GM21825 (cell line): ENCODE measurements at regions not wholly inside any gene's neighbourhood (a gene's known extent, or its start where the extent isn't known, plus 50 kb on each side); places are given as distances from the start of the nearest gene placed in this dataset.

Experiments used
- ATAC-seq: cut with Tn5 transposase; IDR thresholded peaks from one replicate; pipeline ENCODE4 v1.9.1; 2021; ENCODE audit warnings: mild to moderate bottlenecking, moderate library complexity; ENCODE audit not compliant: unreplicated experiment

DNA sequence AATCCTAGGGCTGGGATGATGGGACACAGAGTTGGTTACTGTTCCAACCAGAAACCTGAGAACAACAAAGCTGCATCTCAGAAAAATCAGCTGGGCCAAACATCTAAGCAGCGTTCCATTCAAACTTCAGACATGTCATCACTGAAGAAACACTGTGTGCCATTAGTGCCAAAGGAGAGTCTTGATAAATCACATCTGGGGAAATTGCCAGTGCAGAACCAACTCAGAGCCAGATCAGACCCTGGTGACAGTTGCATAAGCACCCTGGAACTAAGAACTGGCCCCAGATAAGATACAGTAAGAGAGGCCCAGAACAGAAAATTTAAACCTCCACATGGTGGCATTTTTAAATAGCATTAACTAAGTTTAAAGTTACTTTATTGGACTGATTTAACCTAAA lies 482.8 kb downstream of the PRKD1 start:
- ATAC-seq: no peak

DNA sequence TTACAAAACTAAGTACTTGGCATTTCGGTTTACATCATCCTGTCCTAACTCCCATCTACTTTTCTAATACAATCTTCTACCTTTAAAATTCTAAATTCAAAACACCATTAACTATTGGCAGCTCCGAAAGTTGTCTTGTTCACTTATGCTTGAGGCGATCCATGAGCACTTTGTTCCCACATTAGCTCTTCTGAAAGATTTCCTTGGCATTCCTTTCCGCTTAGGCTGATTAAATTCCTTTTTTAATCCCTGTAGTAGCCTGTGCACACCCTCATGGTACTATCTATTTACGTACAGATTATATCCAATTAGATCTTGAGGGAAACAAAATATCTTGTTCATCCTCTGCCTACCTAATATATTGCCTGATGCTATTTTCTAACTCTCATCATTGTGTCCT lies 480.7 kb downstream of the PRKD1 start:
- ATAC-seq: no peak

DNA sequence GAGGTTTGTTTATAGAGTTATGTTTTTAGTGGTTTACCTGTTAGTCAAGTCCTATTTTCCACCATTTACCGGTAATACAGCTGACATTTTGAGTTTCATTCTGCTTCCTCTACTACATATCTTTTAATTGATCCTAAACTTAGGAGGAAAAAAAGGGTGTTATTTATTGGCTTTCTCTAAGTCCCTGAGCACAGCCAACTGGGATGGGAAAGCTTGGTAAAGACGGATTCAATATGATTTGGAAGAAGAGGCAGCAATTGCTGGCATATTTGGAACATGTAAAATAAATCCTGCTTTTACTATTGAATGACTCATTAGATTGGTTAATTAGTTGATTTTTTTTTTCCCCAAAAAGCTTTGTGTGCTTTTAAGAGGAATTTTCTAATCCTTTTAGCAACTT lies 475.7 kb downstream of the PRKD1 start:
- ATAC-seq: no peak

DNA sequence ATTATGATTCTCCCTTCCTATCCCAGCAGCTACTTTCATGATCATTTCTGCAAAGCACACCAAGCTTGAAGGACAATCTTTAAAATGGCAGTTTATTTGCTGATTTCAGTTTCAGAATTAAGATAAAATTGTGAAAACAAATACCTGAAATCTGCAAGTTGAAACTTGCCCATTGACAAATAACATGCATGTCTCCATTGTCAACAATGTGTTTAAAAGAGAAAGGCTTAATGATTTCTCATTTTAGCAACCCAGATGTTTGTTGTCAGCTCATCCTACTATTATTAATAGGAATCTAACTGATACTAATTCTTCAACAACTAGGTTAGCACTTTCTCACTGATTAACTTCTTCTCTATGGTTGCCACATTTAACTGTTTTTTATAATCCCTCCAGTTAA lies 474.6 kb downstream of the PRKD1 start:
- no peak for ATAC-seq

DNA sequence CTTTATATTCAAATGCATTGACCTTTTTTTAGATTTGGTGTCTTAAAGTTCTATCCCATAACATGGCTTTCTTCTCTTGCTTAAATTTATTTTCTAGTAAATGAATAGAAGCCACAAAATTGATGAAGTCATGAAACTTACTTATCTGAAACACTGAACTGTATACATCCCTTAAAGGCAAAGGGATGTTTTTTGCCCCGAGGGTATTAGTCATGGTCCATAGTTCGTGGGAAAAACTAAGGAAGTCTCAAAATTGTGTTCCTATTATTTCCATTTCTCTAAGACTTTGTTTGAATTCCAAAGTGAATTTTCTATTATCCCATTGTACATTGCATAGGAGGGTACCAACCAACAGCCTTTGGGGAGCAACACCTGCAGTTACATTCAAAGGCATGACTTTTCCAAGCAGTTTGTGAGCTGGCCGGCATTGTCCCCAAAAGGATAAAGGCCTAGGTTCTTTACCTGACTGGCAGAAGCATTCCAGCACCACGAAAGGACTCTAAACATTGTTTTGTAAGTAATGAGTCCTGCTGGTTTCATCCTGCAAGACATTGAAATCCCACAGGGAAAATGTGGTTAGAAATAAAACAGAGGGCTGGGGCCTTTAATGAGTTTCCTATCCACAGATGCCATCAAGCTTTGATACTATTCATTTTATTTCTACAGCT lies 473.5 kb downstream of the PRKD1 start:
- no peak for ATAC-seq

DNA sequence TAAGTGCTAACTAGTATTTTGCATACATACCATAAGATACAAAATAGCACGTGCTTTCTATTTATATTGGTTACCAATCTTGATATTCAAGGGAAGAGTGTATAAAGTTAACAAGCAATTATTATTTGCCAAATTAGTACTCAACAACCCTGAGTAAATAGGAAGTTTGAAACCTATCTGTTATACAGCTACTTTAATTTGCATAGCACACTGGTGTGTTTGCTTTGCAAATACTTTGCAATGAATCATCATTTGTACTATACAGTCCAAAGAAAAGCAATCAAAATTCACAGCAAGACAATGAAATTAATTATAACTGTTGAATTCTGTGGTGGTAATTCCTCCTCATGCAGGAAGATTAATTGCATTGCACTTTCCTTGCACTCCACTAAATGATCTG lies 469.1 kb downstream of the PRKD1 start:
- no peak for ATAC-seq

DNA sequence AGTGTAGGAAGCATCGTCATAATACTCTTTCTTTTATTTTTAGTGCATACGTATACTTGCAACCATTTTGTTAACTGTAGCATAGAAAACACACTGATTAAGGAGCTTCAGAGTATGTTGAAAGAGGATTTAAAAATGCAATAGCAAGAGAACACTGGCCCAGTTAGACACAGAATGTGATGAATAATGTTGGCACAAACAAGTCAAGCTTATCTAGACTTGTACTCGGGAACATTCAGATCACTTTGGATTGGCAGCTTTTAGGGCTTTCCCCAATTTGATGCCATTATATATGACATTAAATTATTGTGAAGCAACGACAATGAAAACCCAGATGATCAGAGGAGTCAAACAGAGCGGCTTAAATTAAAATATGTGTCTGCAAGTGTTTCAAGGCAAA lies 468.1 kb downstream of the PRKD1 start:
- ATAC-seq: no peak

DNA sequence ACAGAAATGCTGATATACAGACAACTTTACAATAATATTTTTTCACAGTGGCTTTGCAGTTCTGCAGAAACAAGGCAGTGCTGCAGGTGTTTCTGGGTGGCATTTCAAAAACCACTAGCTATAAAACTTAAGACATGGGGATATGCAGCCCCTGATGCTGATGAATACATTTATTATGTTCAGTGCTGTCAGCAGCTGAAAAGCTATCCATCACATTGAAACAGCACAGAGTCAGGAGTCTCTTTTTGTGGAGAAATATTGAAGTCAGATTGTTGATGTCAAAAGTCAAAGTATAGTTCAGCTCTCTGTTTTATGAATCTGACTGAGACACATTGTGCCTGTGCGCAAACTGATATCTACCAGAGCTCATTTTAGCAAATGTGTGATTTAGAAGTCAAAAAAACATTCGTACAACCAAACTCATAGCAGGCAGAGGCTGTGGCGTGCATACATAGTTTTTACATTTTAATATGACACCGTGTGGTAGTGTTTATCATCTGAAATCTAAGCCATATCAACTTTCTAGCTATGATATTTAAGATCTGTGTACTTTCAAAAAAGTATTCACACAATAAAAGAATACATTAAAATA lies 467.6 kb downstream of the PRKD1 start:
- ATAC-seq: no peak

DNA sequence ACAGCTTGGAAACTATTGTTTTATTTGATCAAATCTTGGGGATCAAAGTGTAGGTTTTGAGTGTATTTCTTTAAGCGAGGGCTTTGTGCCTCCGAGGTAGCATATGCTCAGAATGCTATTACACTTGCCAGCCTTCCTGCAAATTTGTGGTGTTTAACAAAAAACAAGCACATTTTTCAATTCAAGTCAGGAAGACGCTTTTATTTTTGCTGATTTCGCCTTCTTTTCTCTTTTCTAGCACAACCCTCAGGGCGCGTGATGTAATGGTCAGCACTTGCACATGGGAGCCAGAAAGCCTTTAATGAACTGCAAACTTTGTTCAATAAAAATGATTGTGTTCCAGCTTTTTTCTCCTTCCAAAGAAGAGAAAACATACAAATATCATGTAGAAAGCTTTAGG lies 466.5 kb downstream of the PRKD1 start:
- no peak for ATAC-seq

DNA sequence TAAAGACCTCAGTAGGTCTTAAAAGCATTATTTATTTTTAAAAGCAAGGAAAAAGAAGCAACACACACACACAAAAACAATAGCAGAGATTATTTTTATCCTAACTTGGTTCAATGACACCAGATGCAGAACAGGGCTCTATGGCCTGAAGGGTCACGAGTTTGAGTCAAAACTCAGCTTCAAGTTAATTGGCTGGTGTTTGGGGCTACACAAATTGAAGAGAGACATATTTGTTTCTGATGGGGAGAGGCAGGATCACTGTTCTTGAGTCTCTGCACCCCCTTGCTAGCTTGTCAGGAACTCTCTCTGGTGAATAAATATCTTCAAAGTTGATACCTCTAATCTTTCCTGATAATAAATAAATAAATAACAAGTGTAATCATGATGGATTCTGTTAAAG lies 466.1 kb downstream of the PRKD1 start:
- ATAC-seq: no peak

DNA sequence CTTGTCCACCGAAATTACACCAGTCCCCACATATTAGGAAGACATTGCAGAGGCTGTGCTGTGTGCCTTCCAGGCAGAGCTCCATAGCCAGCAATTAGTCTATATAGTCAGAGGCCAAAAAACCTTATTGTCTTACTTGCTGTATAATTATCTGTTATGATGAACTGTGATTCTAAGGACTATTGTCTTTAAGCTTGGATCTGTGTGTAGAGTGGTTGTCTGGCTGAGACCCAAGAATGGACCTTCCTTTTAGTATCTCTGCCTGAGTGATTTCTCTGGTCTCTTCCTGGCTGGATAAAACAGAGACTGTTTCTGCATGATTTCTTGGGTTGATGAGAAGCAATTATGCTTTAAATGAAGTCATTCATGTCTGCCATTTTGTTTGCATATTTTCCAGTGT lies 465.3 kb downstream of the PRKD1 start:
- ATAC-seq: no peak

DNA sequence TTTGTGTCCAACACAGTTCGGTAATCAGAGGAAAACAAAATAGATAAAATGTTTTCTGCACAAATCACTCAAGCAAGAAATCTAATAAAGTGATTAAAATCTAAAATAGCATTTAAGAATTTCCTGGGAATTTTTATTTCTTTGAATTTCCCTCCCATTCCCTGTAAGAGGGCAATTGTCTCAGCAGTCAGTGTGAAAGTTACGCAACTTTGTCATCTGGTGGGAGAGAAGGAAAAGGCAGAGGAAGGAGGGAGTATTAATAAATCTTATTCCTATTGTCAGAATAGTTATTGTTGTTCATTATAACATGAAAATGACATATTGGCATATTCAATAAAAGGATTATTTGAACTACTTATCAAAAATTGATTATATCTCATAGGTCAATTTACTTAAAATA lies 464.9 kb downstream of the PRKD1 start:
- ATAC-seq: no peak

DNA sequence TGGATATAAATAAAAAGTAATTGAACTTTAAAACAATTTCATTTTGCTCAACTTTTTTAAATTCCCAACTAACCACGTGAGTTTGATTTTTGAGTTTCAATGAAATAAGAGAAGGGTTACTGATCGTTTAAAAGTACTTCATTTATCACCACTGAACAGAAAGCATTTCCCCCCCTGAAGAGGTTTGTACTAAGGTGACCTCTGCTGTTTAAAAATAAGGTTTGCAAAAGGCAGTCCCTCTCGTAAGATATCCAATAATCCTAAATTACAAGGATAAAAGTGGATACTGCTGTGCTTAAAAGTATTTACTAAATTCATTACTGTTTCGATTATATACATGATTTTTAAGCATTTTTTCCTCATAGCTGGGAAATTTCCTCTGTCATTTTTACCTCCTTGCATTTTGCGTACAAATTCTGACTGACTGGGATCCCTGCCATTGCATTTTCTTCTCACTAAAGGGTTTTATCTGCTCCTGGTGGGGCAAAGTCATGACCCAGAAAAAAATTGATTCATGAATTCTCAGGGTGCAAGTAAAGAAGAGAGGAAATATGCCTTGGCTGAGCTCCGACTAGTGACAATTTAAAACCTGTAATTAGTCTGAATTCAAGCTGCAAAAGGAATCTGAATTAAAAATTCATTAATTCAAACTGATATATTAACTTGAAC lies 463.8 kb downstream of the PRKD1 start:
- no peak for ATAC-seq

DNA sequence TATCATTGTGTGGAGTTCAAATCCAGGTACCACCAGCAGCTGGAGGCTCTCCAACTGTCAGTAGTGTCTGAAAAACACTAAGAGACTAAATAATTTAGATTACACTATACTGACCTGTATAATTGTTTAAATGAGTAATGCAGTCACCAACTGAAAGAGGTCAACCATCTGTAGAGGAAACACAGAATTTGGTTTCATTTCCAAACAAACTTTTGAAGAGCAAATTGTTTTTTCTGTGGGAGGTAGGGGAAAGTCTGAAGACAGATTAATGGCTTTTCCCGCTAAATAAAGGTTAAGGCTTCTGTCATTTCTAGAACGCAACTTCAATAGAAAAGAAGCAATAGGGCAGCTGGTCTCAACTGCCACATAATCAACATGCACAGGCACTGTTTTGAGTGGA lies 462.6 kb downstream of the PRKD1 start:
- ATAC-seq: no peak

DNA sequence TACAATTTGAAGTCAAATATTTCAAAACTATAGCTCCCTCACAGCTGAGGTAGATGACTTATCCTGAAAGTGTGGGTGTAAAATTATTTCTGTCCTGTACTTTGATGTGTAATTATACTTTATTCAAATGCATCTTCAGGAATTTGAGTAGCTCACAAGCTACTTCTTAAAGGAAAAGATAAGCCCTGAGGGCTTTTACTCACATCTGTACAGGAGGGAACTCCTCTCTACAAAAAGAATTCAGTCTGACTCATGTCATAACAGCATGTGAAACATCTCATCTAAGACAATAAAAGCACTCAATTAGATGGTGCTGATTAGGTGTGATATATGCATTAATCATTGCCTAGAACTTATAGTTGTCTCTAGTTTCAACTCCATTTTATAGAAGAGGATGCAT lies 452.0 kb downstream of the PRKD1 start:
- ATAC-seq: no peak

DNA sequence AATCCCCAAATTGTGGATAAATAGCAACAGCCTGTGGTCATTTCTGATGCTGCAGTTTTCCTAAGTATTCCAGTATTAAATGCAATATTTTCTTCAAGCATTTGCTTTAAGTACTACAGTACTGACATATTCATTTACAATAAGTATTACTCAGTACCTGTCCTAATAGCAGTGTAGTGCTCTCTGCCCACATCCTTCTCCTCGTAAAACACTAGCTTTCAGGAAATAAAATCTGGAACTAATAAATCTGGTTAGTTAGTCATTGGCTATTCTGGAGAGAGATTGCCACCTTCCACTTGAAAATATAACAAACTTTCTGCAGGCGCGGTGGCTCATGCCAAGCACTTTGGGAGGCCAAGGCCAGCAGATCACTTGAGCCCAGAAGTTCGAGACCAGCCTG lies 441.5 kb downstream of the PRKD1 start:
- ATAC-seq: no peak

DNA sequence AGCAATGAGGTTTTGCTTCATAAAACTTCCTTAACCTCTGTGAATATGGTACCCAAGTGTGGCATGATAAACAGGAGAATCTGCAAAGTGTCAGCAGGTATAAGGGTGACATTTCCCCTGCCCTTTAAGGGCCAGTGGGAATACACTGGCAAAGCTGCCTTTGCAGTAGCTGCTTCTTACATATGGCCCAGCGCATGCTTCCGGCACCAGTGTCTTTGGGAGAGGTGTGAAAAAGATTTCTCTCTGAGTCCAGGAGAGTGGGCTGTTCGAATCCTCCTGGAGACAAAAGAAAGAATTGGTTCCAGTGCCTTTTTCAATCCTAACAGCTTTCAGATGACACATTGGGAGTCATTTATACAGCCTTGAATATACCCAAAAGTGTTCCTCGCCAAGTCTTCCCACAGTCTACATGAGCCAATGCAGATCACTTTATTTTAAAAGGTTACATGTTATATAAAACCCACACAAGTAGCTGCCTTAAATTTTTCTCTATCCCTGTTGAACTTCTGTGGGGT lies 437.7 kb downstream of the PRKD1 start:
- no peak for ATAC-seq

DNA sequence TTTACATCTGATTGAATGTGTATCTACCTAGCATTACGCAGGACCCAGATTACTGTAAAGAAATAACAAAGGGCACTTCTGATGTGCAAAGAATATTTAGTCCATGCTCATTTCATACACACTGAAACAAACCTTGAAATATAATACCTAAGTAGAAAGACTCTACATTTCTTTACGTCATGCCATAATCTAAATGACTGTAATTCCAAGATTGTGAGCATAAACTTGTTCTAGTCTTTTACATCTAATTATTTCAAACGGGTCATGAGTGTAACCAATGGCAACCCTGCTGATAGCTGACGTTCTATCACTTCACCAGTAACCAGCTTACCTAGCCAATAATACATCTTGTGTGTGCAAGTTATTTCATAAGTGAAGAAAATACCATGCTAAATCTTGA lies 433.8 kb downstream of the PRKD1 start:
- ATAC-seq: no peak

DNA sequence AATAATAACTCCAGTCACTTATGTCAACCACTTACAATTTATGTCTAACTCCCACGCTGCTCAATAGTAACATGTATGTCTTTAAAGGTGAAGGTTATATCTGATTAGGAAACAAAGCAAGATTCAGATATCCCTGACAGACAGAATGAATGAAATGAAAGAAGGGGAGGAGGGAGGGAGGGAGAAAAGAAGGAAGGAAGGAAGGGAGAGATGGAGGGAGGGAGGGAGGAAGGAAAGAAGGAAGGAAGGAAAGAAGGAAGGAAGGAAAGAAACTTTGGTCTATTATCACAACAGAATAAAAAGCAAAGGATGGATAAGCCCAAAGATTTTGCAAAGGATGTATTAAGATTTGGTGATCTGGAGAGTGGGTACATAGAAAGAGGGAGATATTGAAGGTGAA lies 433.3 kb downstream of the PRKD1 start:
- no peak for ATAC-seq

DNA sequence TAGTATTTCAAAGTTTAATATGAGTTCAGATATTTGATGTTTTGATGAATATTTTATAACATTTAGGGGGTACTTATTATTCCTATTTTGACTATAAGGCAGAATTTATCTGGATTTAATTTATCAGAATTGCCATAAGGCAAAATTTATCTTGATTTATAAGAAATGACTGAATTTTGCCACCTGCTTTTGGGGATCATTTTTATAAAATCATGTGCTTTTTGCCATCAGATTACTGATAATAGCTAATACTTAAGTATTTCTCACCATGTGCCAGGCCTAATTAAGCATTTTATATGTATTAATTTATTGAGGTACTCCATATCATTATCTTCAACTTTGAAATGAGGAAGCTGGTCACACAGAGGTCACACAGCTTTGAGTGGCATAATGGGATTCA lies 423.7 kb downstream of the PRKD1 start:
- no peak for ATAC-seq

DNA sequence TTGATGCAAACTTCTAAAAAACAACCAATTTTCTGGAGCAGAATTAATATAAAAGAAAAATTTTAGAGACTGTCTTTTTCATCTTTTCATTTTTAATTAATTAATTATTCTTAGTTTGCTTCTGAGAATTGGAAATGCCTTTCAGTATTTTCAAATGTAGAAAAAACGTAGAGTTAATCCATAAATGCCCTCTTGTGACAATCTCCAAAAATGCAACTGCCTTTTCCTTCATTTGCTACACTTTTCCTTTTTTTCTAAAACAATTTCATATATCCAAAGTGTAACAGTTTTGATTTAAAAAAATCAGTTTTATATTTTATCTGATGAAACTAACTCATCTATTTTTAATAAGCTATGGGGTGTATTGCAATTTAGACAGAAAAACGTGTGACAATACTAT lies 409.3 kb downstream of the PRKD1 start:
- ATAC-seq: no peak

DNA sequence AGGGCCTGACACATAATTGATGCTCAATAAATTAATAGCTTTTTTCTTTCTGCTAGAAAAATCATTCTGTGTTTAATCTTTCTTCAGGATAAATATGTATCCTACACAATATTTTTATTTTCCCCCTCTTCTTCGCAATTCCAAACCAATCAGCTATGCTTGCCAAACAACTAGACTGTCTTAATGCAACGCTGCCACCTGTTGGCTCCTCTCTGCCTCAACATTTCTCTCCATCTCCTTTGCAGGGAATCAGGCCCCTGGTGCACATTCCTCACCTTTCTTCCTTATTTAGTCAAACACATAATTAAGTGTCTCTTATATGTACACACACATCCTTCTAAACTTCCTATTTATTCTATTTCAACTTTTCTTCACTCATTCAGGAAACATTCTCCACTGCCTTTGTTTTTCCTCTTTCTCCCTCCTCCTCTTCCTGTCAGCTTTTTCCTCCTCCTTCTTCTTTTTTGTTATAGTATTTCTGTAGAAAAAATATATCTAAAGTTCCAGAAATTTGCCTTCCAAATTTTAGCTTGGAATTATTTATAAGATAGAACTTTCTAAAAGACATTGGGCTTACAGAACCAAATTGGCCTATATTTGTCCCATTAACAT lies 406.0 kb downstream of the PRKD1 start:
- no peak for ATAC-seq
